GM21447 (cell line): ENCODE measurements at regions not wholly inside any gene's neighbourhood (a gene's known extent, or its start where the extent isn't known, plus 50 kb on each side); places are given as distances from the start of the nearest gene placed in this dataset.

ENCODE experiments used
- ATAC-seq: cut with Tn5 transposase; IDR thresholded peaks from one replicate; pipeline ENCODE4 v1.9.1; 2021; ENCODE audit not compliant: unreplicated experiment

- no peak for ATAC-seq
Observed at GRCh38 chr7:115106316-115106715, 184.4 kb downstream of the MDFIC start.

GRCh38 chr7:115102738-115103137 lies 180.8 kb downstream of the MDFIC start:
- ATAC-seq = no peak

GRCh38 chr7:115101199-115101598 lies 179.3 kb downstream of the MDFIC start:
- ATAC-seq = no peak

GRCh38 chr7:115099906-115100305 lies 178.0 kb downstream of the MDFIC start:
- ATAC-seq = no peak

GRCh38 chr7:115097175-115097671 lies 175.3 kb downstream of the MDFIC start:
- no peak for ATAC-seq

GRCh38 chr7:115096262-115096661 lies 174.4 kb downstream of the MDFIC start:
- no peak for ATAC-seq

- no peak for ATAC-seq
Observed at GRCh38 chr7:115094163-115094562, 172.3 kb downstream of the MDFIC start.

- no peak for ATAC-seq
Observed at GRCh38 chr7:115088893-115089292, 167.0 kb downstream of the MDFIC start.

- ATAC-seq = no peak
Observed at GRCh38 chr7:115087437-115087836, 165.5 kb downstream of the MDFIC start.

- no peak for ATAC-seq
Observed at GRCh38 chr7:115086146-115086841, 164.4 kb downstream of the MDFIC start.

- no peak for ATAC-seq
Observed at GRCh38 chr7:115085421-115085820, 163.5 kb downstream of the MDFIC start.

GRCh38 chr7:115083935-115084334 lies 162.0 kb downstream of the MDFIC start:
- ATAC-seq = no peak

- ATAC-seq = no peak
Observed at GRCh38 chr7:115081772-115082171, 159.9 kb downstream of the MDFIC start.

GRCh38 chr7:115078851-115079250 lies 157.0 kb downstream of the MDFIC start:
- ATAC-seq = no peak

GRCh38 chr7:115078386-115078785 lies 156.5 kb downstream of the MDFIC start:
- no peak for ATAC-seq

GRCh38 chr7:115070311-115070710 lies 148.4 kb downstream of the MDFIC start:
- no peak for ATAC-seq
